ENCODE measurements at regions not wholly inside any gene's neighbourhood (a gene's known extent, or its start where the extent isn't known, plus 50 kb on each side); places are given as distances from the start of the nearest gene placed in this dataset.

DNA sequence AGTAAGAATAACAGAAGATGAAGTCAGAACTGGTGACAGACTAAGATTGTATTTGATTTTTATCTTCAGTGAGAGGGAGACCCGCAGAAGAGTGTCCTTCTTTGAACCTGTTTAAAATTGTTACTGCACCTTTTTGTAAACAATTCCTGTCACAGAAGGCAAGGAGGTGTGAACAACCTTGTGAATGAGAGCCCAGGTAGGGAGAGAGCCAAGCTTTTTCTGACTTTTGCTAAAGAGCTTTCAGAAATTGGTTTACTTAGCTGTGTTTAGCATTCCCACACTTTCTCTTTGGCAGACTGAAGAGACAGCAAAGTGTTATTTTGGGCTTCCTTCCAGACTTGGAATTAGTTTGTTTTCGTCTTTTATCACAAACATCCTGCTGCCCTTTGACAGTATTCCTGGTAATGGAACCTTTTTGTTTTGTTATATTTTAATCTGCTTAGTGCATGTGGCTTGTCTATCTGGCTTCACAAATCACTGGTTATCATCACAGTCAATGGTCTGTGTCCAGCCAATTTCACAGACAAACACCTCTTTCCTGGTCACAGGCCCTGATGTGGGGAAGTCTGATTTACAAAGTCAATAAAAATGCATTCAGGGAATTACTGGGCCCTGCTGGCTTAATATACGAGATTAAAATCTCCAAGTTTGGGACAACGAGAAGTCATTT, 85.7 kb upstream of the HS3ST2 start:
- Histone ChIP-seq H3K4me1 (ENCODE audit: control insufficient read depth in 1 of 2, insufficient read depth in 2 of 2, low read depth in 1 of 2, low read length in 1 of 2) (peaks cover 0 to 21% of the 10 kb centered on the region in 2 experiments; a peak in 2 of 4 replicates), H3K4me2 (no peak overlapping the region), H3K27ac (ENCODE audit: low read depth in 2 of 2, low read length in 1 of 2) (peak overlapping the region in 1 of 2 experiments; percentile 68; a peak in 2 of 4 replicates), H3F3A (replicated peaks; ENCODE audit: insufficient read depth) (no peaks in the 10 kb centered on the region), H4K20me1 (ENCODE audit: insufficient read depth) (no peaks in the 10 kb centered on the region), H3K9ac (no peak overlapping the region), H3K79me2 (ENCODE audit: insufficient read depth) (no peaks in the 10 kb centered on the region), H2AFZ (ENCODE audit: low read depth) (no peak overlapping the region), H3K27me3 (ENCODE audit: insufficient read depth) (no peaks in the 10 kb centered on the region), H3K9me3 (no peaks in the 10 kb centered on the region), H3K4me3 (ENCODE audit: low read depth in 2 of 2, low read length in 1 of 2) (no peak overlapping the region), H3K9me2 (no peaks in the 10 kb centered on the region), H3K36me3 (replicated peaks in 1 of 2; ENCODE audit: control insufficient read depth in 1 of 2, insufficient read depth in 2 of 2, low read length in 1 of 2) (no peaks in the 10 kb centered on the region)
- POLR2A ChIA-PET: interaction anchor here (1.0 kb wide), 1 partner anchor 36 kb away, joined by 3 read pairs; no protein-coding TSS in a partner anchor
- 2% methylated on average over 4 of the region's 4 CpGs for WGBS (ENCODE audit: low lambda C conversion rate)
- DNase-seq: peak; percentile 64
- TF ChIP-seq EZH2phosphoT487 (IDR thresholded peaks at IDR 0.05; ENCODE audit: borderline replicate concordance, low read depth) (no peak), GATA2 (CRISPR knock-in tag; IDR thresholded peaks at IDR 0.05) (peak; percentile 93), RCOR1 (IDR thresholded peaks at IDR 0.05; ENCODE audit: low read length) (peak; percentile 84), MXI1 (IDR thresholded peaks at IDR 0.05; ENCODE audit: low read depth, low read length) (peak; percentile 30; the same call in 1 of the 2 replicates), YY1 (IDR thresholded peaks at IDR 0.05; ENCODE audit: low read depth) (no peak), IRF3 (IDR thresholded peaks at IDR 0.05; ENCODE audit: low read depth, low read length) (no peak), CHD2 (IDR thresholded peaks at IDR 0.05; ENCODE audit: low read length, partially characterized antibody) (peak; percentile 30), FOXJ3 (CRISPR knock-in tag; IDR thresholded peaks at IDR 0.05) (0 out of 2 replicates have a peak, but pooled peaks have one; percentile 63), MEF2A (IDR thresholded peaks at IDR 0.05; ENCODE audit: borderline replicate concordance, low read depth) (no peak), MAX (IDR thresholded peaks at IDR 0.05; ENCODE audit: low read depth) (no peak), EP300 (IDR thresholded peaks at IDR 0.05; ENCODE audit: borderline replicate concordance in 1 of 2, low read depth in 1 of 2, low read length in 1 of 2) (peak in 1 of 2 experiments; percentile 84; a peak in 2 of 4 replicates), RFX5 (IDR thresholded peaks at IDR 0.05; ENCODE audit: low read length) (no peak), RAD21 (IDR thresholded peaks at IDR 0.05; ENCODE audit: low read length) (peak; percentile 37), TCF12 (IDR thresholded peaks at IDR 0.05) (0 out of 2 replicates have a peak, but pooled peaks have one; percentile 5)
- TF ChIP-seq, protein P1, sequence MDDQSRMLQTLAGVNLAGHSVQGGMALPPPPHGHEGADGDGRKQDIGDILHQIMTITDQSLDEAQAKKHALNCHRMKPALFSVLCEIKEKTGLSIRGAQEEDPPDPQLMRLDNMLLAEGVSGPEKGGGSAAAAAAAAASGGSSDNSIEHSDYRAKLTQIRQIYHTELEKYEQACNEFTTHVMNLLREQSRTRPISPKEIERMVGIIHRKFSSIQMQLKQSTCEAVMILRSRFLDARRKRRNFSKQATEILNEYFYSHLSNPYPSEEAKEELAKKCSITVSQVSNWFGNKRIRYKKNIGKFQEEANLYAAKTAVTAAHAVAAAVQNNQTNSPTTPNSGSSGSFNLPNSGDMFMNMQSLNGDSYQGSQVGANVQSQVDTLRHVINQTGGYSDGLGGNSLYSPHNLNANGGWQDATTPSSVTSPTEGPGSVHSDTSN (IDR thresholded peaks at IDR 0.05): no peak
- TF ChIP-seq, protein P2, sequence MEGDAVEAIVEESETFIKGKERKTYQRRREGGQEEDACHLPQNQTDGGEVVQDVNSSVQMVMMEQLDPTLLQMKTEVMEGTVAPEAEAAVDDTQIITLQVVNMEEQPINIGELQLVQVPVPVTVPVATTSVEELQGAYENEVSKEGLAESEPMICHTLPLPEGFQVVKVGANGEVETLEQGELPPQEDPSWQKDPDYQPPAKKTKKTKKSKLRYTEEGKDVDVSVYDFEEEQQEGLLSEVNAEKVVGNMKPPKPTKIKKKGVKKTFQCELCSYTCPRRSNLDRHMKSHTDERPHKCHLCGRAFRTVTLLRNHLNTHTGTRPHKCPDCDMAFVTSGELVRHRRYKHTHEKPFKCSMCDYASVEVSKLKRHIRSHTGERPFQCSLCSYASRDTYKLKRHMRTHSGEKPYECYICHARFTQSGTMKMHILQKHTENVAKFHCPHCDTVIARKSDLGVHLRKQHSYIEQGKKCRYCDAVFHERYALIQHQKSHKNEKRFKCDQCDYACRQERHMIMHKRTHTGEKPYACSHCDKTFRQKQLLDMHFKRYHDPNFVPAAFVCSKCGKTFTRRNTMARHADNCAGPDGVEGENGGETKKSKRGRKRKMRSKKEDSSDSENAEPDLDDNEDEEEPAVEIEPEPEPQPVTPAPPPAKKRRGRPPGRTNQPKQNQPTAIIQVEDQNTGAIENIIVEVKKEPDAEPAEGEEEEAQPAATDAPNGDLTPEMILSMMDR (IDR thresholded peaks at IDR 0.05): no peak
- CTCF ChIA-PET: interaction anchor here (1.2 kb wide), 1 partner anchor 86 kb away, joined by 3 read pairs; no protein-coding TSS in a partner anchor

All from SK-N-SH (cell line).